Stimulated activated CD4-positive, alpha-beta T cell treated with anti-CD3 and anti-CD28 coated beads, TNF-alpha, amount 100 ng/mL, for 1 hour (primary cell): ENCODE measurements at regions not wholly inside any gene's neighbourhood (a gene's known extent, or its start where the extent isn't known, plus 50 kb on each side); places are given as distances from the start of the nearest gene placed in this dataset.

ENCODE experiments used
- DNase-seq, 3 donors: peaks; one replicate each; pipeline ENCODE4 v3.0.0-alpha.2; 2020; ENCODE audit warnings: low read depth in 3 of 3, low spot score in 1 of 3

- DNase-seq: no peak
Observed at GRCh38 chr13:72255908-72256307, 388.9 kb upstream of the DACH1 start.

DNA sequence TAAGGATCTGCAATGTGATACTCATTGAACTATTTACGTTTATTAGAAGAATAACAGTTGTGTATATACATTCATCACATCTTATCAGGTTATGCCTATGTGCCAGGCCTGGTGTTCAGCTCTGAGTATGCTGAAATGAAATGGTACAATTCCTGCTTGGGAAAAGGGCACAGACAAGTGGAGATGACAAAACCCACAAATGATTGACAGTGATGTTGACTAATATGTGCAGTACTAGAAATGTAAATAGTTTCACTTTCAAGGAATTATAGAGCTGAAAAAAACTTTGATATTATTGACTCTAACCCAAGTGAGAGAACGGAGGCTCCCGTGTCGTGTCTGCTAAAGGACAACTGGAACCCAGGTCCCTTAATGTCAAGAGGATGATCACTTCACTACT is 386.8 kb upstream of the DACH1 start:
- no peak for DNase-seq

GRCh38 chr13:72246396-72246795 is 379.4 kb upstream of the DACH1 start:
- DNase-seq: no peak

DNA sequence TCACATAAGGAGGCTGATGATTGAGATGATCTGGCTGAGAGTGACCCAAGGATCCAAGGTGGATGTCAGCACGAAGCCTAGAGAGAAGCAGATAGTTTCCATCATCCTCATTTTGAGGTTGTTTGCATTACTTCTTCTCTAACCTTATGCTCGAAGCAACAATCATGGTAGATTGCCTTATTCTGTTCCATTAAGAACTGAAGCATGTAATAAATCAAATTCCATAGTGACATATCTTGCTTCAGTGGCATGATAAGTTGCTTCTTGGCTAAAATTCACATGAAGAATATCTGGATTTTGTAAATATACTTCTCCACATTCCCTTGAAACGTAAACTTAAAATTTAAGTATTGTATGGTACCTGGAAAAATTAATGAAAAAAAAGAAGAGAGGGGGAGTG is 377.8 kb upstream of the DACH1 start:
- no peak for DNase-seq

GRCh38 chr13:72230131-72230530 is 363.1 kb upstream of the DACH1 start:
- no peak for DNase-seq

DNA sequence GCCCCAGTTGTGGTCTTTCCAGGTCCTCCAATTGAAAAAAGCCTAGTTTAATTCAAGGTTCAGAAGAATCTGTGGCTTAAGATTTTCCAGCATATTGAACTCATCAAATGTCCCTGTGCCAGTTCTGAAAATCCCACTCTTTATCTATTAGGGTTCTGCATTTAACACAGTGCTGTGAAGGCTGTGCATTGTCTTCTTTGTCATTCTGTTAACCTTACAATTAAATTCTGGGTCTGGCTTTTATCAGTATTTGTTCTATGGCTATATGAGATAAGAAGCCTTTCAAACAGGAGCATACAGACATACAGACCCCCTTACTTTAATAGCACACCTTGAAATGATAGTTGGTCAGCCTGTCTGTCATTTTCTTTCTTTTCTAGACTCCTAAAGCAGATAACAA is 362.1 kb upstream of the DACH1 start:
- DNase-seq: no peak

DNA sequence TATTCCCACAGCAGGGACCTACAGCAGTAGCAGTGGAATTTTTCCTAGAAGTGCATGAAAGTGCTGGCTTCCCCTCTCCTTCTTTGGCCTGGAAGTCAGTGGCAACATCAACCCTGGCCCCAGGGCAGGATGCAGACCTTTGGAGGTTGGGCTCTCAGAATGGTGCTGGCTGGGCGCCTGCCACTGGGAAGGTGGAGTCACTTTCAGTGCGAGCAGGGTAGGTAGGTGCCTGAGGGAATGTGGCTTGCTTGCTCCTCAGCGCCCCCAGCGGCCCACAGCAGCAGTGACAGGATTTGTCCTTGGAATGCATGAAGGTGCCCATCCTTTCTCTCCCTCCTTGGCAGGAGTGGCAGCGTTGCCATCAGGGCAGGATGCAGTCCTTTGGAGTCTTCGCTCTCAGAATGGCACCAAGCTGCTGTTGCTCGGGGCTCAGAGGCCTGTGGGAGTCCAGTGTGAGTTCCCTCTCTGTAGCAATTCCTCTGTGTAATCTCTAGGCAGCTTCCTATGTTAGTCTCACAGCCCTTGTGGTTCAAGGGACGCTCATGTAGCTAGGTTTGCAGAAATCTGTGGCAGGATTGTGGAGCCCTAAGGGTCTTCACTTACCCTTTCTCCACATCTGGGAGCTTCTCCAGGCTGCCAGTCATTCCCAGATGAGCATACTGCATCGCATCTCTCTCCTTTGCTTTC is 354.4 kb upstream of the DACH1 start:
- no peak for DNase-seq

DNA sequence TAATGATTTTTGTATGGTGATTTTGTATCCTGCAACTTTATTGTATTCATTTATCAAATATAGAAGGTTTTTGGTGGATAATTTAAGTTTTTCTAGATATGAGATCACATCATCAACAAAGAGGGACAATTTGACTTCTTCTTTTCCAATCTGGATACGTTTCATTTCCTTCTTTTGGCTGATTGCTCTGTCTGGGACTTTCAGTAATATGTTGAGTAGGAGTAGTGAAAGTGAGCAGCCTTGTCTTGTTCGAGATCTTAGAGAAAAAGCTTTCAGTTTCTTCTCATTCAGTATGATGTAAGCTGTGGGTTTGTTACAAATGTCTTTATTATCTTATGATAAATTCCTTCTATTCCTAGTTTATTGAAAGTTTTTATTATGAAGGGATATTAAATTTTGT is 352.0 kb upstream of the DACH1 start:
- DNase-seq: no peak

- DNase-seq: no peak
Observed at GRCh38 chr13:72217142-72217541, 350.1 kb upstream of the DACH1 start.

GRCh38 chr13:72208112-72208645 is 341.2 kb upstream of the DACH1 start:
- no peak for DNase-seq

DNA sequence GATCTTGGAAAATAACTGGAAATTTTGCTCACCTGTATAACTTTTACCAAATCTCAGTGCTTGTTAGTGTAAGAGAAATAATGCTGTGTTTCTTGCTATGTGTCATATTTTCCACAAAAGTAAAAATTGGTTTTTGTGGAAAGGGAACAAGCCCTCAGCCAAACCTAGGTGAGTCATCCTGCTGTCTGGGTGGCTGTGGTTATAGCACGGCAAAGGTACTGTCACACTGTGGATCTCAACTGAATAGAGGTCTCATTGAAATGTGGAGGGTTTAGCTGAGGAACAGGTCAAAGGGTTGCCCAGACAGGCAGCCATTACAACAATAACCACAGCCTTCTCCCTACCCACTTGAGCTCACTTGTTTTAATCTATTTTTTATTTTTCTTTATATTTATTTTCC is 338.8 kb upstream of the DACH1 start:
- DNase-seq: no peak

GRCh38 chr13:72204291-72204690 is 337.3 kb upstream of the DACH1 start:
- DNase-seq: no peak

DNA sequence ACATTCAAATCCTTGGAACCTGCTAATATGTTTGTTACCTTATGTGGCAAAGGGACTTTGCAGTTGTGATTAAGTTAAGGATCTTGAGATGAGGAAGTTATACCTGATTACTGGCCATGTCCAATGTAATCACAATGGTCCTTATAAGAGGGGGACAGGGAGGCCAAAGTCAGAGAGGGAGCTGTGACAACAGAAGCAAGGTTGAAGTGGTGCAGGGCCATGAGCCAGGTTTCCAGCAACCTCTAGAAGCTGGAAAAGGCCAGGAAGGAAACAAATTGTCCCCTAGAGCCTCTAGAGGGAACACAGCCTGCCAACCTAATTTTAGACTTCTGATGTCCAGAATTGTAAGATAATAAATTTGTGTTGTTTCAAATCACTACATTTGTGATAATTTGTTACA is 334.7 kb upstream of the DACH1 start:
- no peak for DNase-seq

DNA sequence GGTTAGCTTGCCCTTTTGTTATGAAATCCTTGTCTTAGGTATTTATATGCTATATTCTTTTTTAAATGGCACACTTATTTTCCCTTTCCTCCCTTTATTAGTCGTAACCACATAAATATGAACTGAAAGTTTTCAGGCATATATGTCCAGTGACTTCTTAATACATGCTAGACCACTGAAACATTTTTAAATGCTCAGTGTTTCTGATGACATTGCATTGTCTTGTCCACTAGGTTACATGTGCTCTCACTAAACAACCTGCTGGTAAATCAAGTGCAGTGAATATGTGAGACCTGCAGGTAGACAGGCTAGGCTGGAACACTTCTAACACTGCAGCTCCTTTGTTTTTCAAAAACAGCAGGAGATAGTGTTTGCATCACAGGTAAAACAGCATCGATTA is 332.6 kb upstream of the DACH1 start:
- no peak for DNase-seq

DNA sequence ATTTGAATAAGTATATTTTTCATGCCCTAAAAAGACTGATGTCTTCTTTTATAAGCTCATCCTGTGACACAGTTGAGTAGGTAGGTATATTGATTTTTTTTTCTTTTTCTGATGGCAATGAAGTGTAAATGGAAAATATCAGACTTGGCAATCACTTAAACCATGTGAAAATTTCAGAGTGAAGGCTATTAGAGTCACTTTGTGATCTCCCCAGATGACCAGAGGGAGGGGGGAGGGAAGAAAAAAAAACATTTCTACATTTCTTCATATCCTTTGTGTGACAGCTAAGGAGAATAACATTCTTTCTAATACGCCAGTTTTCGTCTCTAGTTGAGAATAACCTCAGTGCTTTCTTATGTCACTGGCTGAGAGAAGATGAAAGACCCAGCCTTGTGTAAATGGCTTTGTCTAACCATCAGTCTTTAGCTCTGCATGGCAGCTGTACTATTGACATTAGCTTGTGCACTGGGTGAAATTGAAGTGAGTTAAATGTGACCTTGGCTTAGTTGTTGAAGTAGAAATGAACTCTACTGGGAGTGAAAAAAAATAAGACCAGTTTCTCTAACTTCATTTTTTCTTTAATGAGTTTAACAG is 332.1 kb upstream of the DACH1 start:
- DNase-seq: no peak

GRCh38 chr13:72198042-72198441 is 331.0 kb upstream of the DACH1 start:
- DNase-seq: no peak

GRCh38 chr13:72195044-72195704 is 328.2 kb upstream of the DACH1 start:
- DNase-seq: no peak

GRCh38 chr13:72194523-72194922 is 327.5 kb upstream of the DACH1 start:
- no peak for DNase-seq

GRCh38 chr13:72186730-72187422 is 319.9 kb upstream of the DACH1 start:
- no peak for DNase-seq

- DNase-seq: no peak
Observed at GRCh38 chr13:72185776-72186175, 318.8 kb upstream of the DACH1 start.

DNA sequence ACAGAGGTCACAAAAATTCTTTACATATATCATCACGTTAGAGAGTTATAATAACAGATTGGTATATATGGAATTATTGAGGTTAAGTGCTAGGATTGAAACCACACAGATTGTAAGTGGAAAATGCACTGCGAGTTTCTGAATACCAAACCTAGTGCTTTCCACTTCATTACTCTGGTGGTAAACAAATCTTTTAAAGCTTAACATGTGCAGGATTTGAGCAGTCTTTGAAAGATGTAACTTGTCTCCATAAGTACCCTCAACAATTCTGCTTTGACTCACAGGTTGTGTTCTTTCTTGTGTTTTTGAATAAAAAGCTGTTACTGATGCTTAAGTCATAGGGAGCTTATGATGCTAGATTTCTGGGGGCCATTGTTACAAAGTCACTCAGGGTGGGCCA is 314.7 kb upstream of the DACH1 start:
- DNase-seq: no peak
